Panc1 (cell line): ENCODE measurements at regions not wholly inside any gene's neighbourhood (a gene's known extent, or its start where the extent isn't known, plus 50 kb on each side); places are given as distances from the start of the nearest gene placed in this dataset.

Experiments
- ATAC-seq: fragments of 200-7000 bp; cut with Tn5 transposase; 2 replicates; pipeline ENCODE4 v1.9.1; 2020; ENCODE audit warnings: mild to moderate bottlenecking, moderate library complexity
- BruUV-seq: library from RNA; stranded (reverse); fragments of 400-500 nt; replicated peaks from 2 replicates; lab custom pipeline; 2021; lab: Mats Ljungman, UMichigan
- CTCF ChIA-PET: fragments of 300-600 bp; sonication (Branson Sonifier 250); formaldehyde crosslinking; loops from one replicate; lab custom pipeline; 2022; ENCODE audit warnings: antibody characterized with exemption; lab: Charles Lee
- POLR2A ChIA-PET: fragments of 300-600 bp; sonication (Branson Sonifier 250); formaldehyde crosslinking; loops from one replicate; lab custom pipeline; 2022; ENCODE audit warnings: antibody characterized with exemption; lab: Charles Lee
- DNase-seq: peaks from one replicate; pipeline ENCODE4 v3.0.0-alpha.2; 2010; ENCODE audit warnings: low read depth, low spot score
- H3K27ac ChIP-seq: 2 replicates; pipeline ENCODE4 v1.5.1; 2011; ENCODE audit warnings: mild to moderate bottlenecking, low read length, inconsistent platforms
- H3K27me3 ChIP-seq: fragments of 200-500 bp; sonication (Bioruptor generic); 2 replicates; pipeline ENCODE4 v1.6.0; 2014; ENCODE audit warnings: low read length, inconsistent platforms; ENCODE audit not compliant: control insufficient read depth, insufficient read depth
- H3K36me3 ChIP-seq: fragments of 200-500 bp; sonication (Bioruptor generic); 2 replicates; pipeline ENCODE4 v1.5.1; 2014; ENCODE audit warnings: inconsistent platforms, mild to moderate bottlenecking, low read length, moderate library complexity; ENCODE audit not compliant: control insufficient read depth, insufficient read depth
- H3K4me1 ChIP-seq: 2 replicates; pipeline ENCODE4 v1.5.1; 2011; ENCODE audit warnings: inconsistent platforms, mild to moderate bottlenecking, low read length, moderate library complexity; ENCODE audit not compliant: control insufficient read depth, insufficient read depth
- H3K4me3 ChIP-seq, 2 experiments: 2 replicates each; pipeline ENCODE4 v1.5.1; 2011 to 2012; ENCODE audit warnings: low read depth in 2 of 2, low read length in 2 of 2, mild to moderate bottlenecking in 2 of 2, inconsistent platforms in 1 of 2, moderate library complexity in 1 of 2
- H3K9me3 ChIP-seq: fragments of 200-500 bp; sonication (Bioruptor generic); 2 replicates; pipeline ENCODE4 v1.5.1; 2014; ENCODE audit warnings: low read depth, mild to moderate bottlenecking, inconsistent platforms, low read length, moderate library complexity; ENCODE audit not compliant: control insufficient read depth, insufficient read depth
- CTCF ChIP-seq: fragments of 450-650 bp; IDR thresholded peaks from 2 replicates; pipeline ENCODE4 v1.5.1; 2017; ENCODE audit warnings: mild to moderate bottlenecking
- POLR2AphosphoS5 ChIP-seq: IDR thresholded peaks from 2 replicates; pipeline ENCODE4 v1.6.1; 2012; ENCODE audit warnings: mild to moderate bottlenecking, low read depth, low read length, moderate library complexity
- REST ChIP-seq, 2 experiments: IDR thresholded peaks; 2 replicates each; pipeline ENCODE4 v1.6.1; 2011 to 2012; ENCODE audit warnings: low read depth in 2 of 2, control low read depth in 1 of 2, low read length in 1 of 2, mild to moderate bottlenecking in 1 of 2, moderate library complexity in 1 of 2; ENCODE audit not compliant: insufficient read depth in 1 of 2
- SIN3A ChIP-seq: IDR thresholded peaks from 2 replicates; pipeline ENCODE4 v1.6.1; 2012; ENCODE audit warnings: low read depth, mild to moderate bottlenecking, low read length, moderate library complexity, borderline replicate concordance; ENCODE audit not compliant: insufficient read depth
- TCF7L2 ChIP-seq: IDR thresholded peaks from 2 replicates; pipeline ENCODE4 v1.6.1; 2011; ENCODE audit warnings: mild to moderate bottlenecking, low read depth, low read length, inconsistent platforms
- in situ Hi-C: cut with HindIII; loops from 2 replicates; pipeline ENCODE4 v1.10.0; 2016; ENCODE audit warnings: low sequenced_read_pairs, low pct_unique_long_range_greater_than_20kb
- intact Hi-C: fragments of 100-400 bp; cut with micrococcal nuclease; formaldehyde crosslinking; loops from one replicate; pipeline ENCODE4 v1.10.0; 2022; ENCODE audit not compliant: unreplicated experiment

DNA sequence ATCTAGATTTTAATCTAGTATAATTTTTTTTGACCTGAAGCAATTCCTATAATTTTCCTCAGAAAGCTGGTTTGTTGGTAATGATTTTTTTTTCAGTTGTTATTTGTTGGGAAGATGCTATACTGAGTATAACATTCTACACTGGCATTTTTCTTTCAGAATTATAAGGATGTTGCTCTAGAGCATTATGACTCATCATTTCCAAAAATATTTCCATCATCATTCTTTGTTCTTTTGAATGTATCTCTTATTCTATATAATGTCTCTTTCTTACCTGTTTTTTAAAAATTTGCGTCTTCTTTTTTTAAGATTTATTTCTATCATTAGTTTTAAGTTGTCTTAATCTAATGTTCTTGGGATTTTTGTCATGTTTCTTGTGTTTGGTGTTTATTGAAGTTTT is 356.5 kb upstream of the KCND2 start:
- no TSS peak for BruUV-seq
- DNase-seq (no peak), ATAC-seq (no peak)
- Histone ChIP-seq H3K27ac (no peak overlapping the region), H3K36me3 (no peaks in the 10 kb centered on the region), H3K9me3 (no peaks in the 10 kb centered on the region; the same call in 1 of the 2 replicates), H3K4me3 (no peak overlapping the region), H3K27me3 (no peaks in the 10 kb centered on the region), H3K4me1 (no peaks in the 10 kb centered on the region)
- ChIA-PET POLR2A (no interaction called here), CTCF (no interaction called here)
- in situ Hi-C loops, result no loop called here
- intact Hi-C loops, result no loop called here
- TF ChIP-seq POLR2AphosphoS5, result no peak
- no peak for TF ChIP-seq TCF7L2

- Histone ChIP-seq H3K36me3 (no peaks in the 10 kb centered on the region), H3K4me3 (no peak overlapping the region), H3K9me3 (no peaks in the 10 kb centered on the region; the same call in 1 of the 2 replicates), H3K4me1 (no peaks in the 10 kb centered on the region), H3K27me3 (no peaks in the 10 kb centered on the region), H3K27ac (no peak overlapping the region)
- ATAC-seq (no peak), DNase-seq (no peak)
- no TSS peak for BruUV-seq
- TF ChIP-seq TCF7L2 (no peak), SIN3A (no peak), REST (IDR thresholded peaks at IDR 0.05; ENCODE audit: insufficient read depth in 1 of 2, low read depth in 2 of 2, low read length in 1 of 2) (no peak), CTCF (no peak), POLR2AphosphoS5 (no peak)
- in situ Hi-C loops, result no loop called here
- POLR2A ChIA-PET, result no interaction called here
- intact Hi-C loops, result no loop called here
- CTCF ChIA-PET, result no interaction called here
Measured at GRCh38 chr7:119918185-119918584, 354.8 kb upstream of the KCND2 start.

- no peak overlapping the region for H3K27ac ChIP-seq
- ChIA-PET POLR2A (no interaction called here), CTCF (no interaction called here)
- H3K4me1 ChIP-seq, result no peaks in the 10 kb centered on the region
- no peak overlapping the region for H3K4me3 ChIP-seq
- intact Hi-C loops (no loop called here), in situ Hi-C loops (no loop called here)
- DNase-seq (no peak), ATAC-seq (no peak)
- no peaks in the 10 kb centered on the region for H3K27me3 ChIP-seq
- TF ChIP-seq CTCF, result no peak
- no peak for TF ChIP-seq REST (IDR thresholded peaks at IDR 0.05; ENCODE audit: insufficient read depth in 1 of 2, low read depth in 2 of 2, low read length in 1 of 2)
- TF ChIP-seq SIN3A, result no peak
- TF ChIP-seq TCF7L2, result no peak
- no peak for TF ChIP-seq POLR2AphosphoS5
- H3K9me3 ChIP-seq, result no peaks in the 10 kb centered on the region; the same call in 1 of the 2 replicates
- no peaks in the 10 kb centered on the region for H3K36me3 ChIP-seq
- no TSS peak for BruUV-seq
Measured at GRCh38 chr7:119919986-119920385, 353.0 kb upstream of the KCND2 start.
